Thyroid gland (tissue), 4 donors: ENCODE measurements at regions not wholly inside any gene's neighbourhood (a gene's known extent, or its start where the extent isn't known, plus 50 kb on each side); places are given as distances from the start of the nearest gene placed in this dataset.

ENCODE experiments used
- POLR2A ChIP-seq, 2 donors: fragments of 450-650 bp; IDR thresholded peaks; one replicate each; pipeline ENCODE4 v1.6.1; 2017; ENCODE audit warnings: antibody characterized with exemption in 2 of 2, mild to moderate bottlenecking in 2 of 2, moderate library complexity in 1 of 2
- TF ChIP-seq, protein P1 (sequence below), 6 experiments: fragments of 200-600 bp in 3 of 6; fragments of 450-650 bp in 3 of 6; sonication (generic) in 3 of 6; IDR thresholded peaks; one replicate each; pipeline ENCODE4 v1.5.1; 2016 to 2019; ENCODE audit warnings: antibody characterized with exemption in 6 of 6, mild to moderate bottlenecking in 2 of 6, inconsistent platforms in 1 of 6, moderate library complexity in 1 of 6

DNA sequence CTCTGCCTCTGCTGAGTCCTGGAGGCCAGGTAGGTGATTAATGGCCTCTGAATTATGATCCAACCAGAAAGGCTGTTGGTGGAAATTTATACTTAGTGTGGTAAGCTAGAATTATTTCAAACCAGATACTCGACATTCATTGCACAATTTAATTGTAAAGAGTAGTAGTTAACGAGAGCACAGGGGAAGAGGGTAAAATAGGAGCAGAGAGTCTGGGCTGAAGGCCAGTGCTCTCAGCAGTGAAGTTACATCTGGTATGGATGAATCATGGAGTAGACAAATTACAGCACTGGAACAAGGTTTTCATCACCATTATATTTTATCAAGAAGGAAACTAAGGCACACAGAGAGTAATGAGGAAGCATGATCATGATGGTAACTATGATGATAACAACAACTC, 92.5 kb downstream of the TLR4 start:
- TF ChIP-seq, protein P1, sequence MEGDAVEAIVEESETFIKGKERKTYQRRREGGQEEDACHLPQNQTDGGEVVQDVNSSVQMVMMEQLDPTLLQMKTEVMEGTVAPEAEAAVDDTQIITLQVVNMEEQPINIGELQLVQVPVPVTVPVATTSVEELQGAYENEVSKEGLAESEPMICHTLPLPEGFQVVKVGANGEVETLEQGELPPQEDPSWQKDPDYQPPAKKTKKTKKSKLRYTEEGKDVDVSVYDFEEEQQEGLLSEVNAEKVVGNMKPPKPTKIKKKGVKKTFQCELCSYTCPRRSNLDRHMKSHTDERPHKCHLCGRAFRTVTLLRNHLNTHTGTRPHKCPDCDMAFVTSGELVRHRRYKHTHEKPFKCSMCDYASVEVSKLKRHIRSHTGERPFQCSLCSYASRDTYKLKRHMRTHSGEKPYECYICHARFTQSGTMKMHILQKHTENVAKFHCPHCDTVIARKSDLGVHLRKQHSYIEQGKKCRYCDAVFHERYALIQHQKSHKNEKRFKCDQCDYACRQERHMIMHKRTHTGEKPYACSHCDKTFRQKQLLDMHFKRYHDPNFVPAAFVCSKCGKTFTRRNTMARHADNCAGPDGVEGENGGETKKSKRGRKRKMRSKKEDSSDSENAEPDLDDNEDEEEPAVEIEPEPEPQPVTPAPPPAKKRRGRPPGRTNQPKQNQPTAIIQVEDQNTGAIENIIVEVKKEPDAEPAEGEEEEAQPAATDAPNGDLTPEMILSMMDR (IDR thresholded peaks at IDR 0.05): no peak
- no peak for TF ChIP-seq POLR2A (IDR thresholded peaks at IDR 0.05)
